KMS-11 (cell line): ENCODE measurements at regions not wholly inside any gene's neighbourhood (a gene's known extent, or its start where the extent isn't known, plus 50 kb on each side); places are given as distances from the start of the nearest gene placed in this dataset.

ENCODE experiments used
- H2AFZ ChIP-seq: fragments of 200-600 bp; sonication (generic); 2 replicates; pipeline ENCODE4 v1.6.1; 2016; ENCODE audit warnings: antibody characterized with exemption, mixed run types, low read depth
- H3K27ac ChIP-seq: fragments of 200-600 bp; sonication (generic); 2 replicates; pipeline ENCODE4 v1.6.1; 2016; ENCODE audit warnings: mild to moderate bottlenecking, mixed run types
- H3K27me3 ChIP-seq: fragments of 200-600 bp; sonication (generic); 2 replicates; pipeline ENCODE4 v1.6.1; 2017; ENCODE audit warnings: mild to moderate bottlenecking, low read depth, mixed run types, moderate library complexity; ENCODE audit not compliant: insufficient read depth
- H3K36me3 ChIP-seq: fragments of 200-600 bp; sonication (generic); 2 replicates; pipeline ENCODE4 v1.6.1; 2017; ENCODE audit warnings: mild to moderate bottlenecking, mixed run types; ENCODE audit not compliant: insufficient read depth
- H3K4me1 ChIP-seq: fragments of 200-600 bp; sonication (generic); 2 replicates; pipeline ENCODE4 v1.6.1; 2016; ENCODE audit warnings: mild to moderate bottlenecking, low read depth, mixed run types; ENCODE audit not compliant: poor library complexity, severe bottlenecking
- H3K4me2 ChIP-seq: fragments of 200-600 bp; sonication (generic); 2 replicates; pipeline ENCODE4 v1.7.0; 2016; ENCODE audit warnings: mild to moderate bottlenecking, mixed run types
- H3K4me3 ChIP-seq: fragments of 200-600 bp; sonication (generic); IDR thresholded peaks from 2 replicates; pipeline ENCODE4 v1.6.1; 2017; ENCODE audit warnings: low read depth, low read length, mixed read lengths; ENCODE audit not compliant: insufficient read depth
- H3K79me2 ChIP-seq: fragments of 200-600 bp; sonication (generic); 2 replicates; pipeline ENCODE4 v1.6.1; 2016; ENCODE audit warnings: low read depth, mixed run types; ENCODE audit not compliant: insufficient read depth
- H3K9ac ChIP-seq: fragments of 200-600 bp; sonication (generic); 2 replicates; pipeline ENCODE4 v1.6.1; 2016; ENCODE audit warnings: mild to moderate bottlenecking, mixed run types
- H4K20me1 ChIP-seq: fragments of 200-600 bp; sonication (generic); 2 replicates; pipeline ENCODE4 v1.6.1; 2016; ENCODE audit warnings: mild to moderate bottlenecking, mixed run types; ENCODE audit not compliant: insufficient read depth
- CTCF ChIP-seq: fragments of 200-600 bp; sonication (generic); conservative IDR thresholded peaks from 2 replicates; pipeline ENCODE4 v1.6.1; 2017; ENCODE audit warnings: low read depth, mild to moderate bottlenecking, antibody characterized with exemption, low read length, moderate library complexity, mixed read lengths

- no peaks in the 10 kb centered on the region for H3K36me3 ChIP-seq
- no peak overlapping the region for H3K4me3 ChIP-seq
- no peak overlapping the region for H3K4me2 ChIP-seq
- H3K79me2 ChIP-seq: no peaks in the 10 kb centered on the region
- H3K9ac ChIP-seq: no peak overlapping the region
- no peaks in the 10 kb centered on the region for H4K20me1 ChIP-seq
- no peak for TF ChIP-seq CTCF
- no peaks in the 10 kb centered on the region for H3K4me1 ChIP-seq
- H3K27me3 ChIP-seq: no peaks in the 10 kb centered on the region
- H3K27ac ChIP-seq: no peak overlapping the region
- H2AFZ ChIP-seq: no peak overlapping the region
These were observed 197.5 kb downstream of the IRS1 start for GRCh38 chr2:226601881-226602662.

- no peaks in the 10 kb centered on the region for H3K4me1 ChIP-seq
- H3K36me3 ChIP-seq: no peaks in the 10 kb centered on the region
- no peaks in the 10 kb centered on the region for H4K20me1 ChIP-seq
- H3K79me2 ChIP-seq: no peaks in the 10 kb centered on the region
- no peak overlapping the region for H2AFZ ChIP-seq
- H3K4me2 ChIP-seq: no peak overlapping the region
- no peak overlapping the region for H3K9ac ChIP-seq
- TF ChIP-seq CTCF: no peak
- H3K27ac ChIP-seq: no peak overlapping the region
- H3K27me3 ChIP-seq: no peaks in the 10 kb centered on the region
- no peak overlapping the region for H3K4me3 ChIP-seq
These were observed 198.8 kb downstream of the IRS1 start for GRCh38 chr2:226600802-226601201.

GRCh38 chr2:226600184-226600583 lies 199.4 kb downstream of the IRS1 start:
- H3K27ac ChIP-seq: no peak overlapping the region
- H3K36me3 ChIP-seq: no peaks in the 10 kb centered on the region
- no peaks in the 10 kb centered on the region for H3K79me2 ChIP-seq
- no peaks in the 10 kb centered on the region for H4K20me1 ChIP-seq
- no peak overlapping the region for H3K4me2 ChIP-seq
- no peak overlapping the region for H2AFZ ChIP-seq
- no peak overlapping the region for H3K9ac ChIP-seq
- H3K27me3 ChIP-seq: no peaks in the 10 kb centered on the region
- TF ChIP-seq CTCF: no peak
- no peak overlapping the region for H3K4me3 ChIP-seq
- no peaks in the 10 kb centered on the region for H3K4me1 ChIP-seq

GRCh38 chr2:226589043-226589442 lies 210.6 kb downstream of the IRS1 start:
- no peak for TF ChIP-seq CTCF
- Histone ChIP-seq H3K4me1 (no peaks in the 10 kb centered on the region), H3K27me3 (no peaks in the 10 kb centered on the region), H3K79me2 (no peaks in the 10 kb centered on the region), H2AFZ (no peak overlapping the region), H3K4me2 (no peak overlapping the region), H3K4me3 (no peak overlapping the region), H3K27ac (no peak overlapping the region), H3K9ac (no peak overlapping the region), H4K20me1 (no peaks in the 10 kb centered on the region; the same call in 1 of the 2 replicates), H3K36me3 (no peaks in the 10 kb centered on the region)
